ENCODE measurements at regions not wholly inside any gene's neighbourhood (a gene's known extent, or its start where the extent isn't known, plus 50 kb on each side); places are given as distances from the start of the nearest gene placed in this dataset.

GRCh38 chr2:7881063-7881462, 800.8 kb upstream of the ID2 start:
- H3K4me1 ChIP-seq: peaks cover 0 to 21% (median 6%) of the 10 kb centered on the region in 10 experiments; a peak in 12 of 20 replicates
- no peak overlapping the region for H3K9ac ChIP-seq
- H3K4me3 ChIP-seq: no peak overlapping the region
- no peaks in the 10 kb centered on the region for H4K20me1 ChIP-seq
- peaks cover 0 to 9% (median 6%) of the 10 kb centered on the region in 11 experiments; a peak in 4 of 22 replicates for H3K9me3 ChIP-seq (replicated peaks in 1 of 11)
- no peaks in the 10 kb centered on the region for H3K36me3 ChIP-seq
- H3K4me2 ChIP-seq: no peak overlapping the region; a peak in 1 of 22 replicates
- H3K27me3 ChIP-seq: no peaks in the 10 kb centered on the region
- no peak for TF ChIP-seq Cebpa-rat (IDR thresholded peaks at IDR 0.05)
- H3K27ac ChIP-seq: no peak overlapping the region

- H3K27ac ChIP-seq: no peak overlapping the region
- peaks cover 0 to 9% (median 6%) of the 10 kb centered on the region in 11 experiments; a peak in 4 of 22 replicates for H3K9me3 ChIP-seq (replicated peaks in 1 of 11)
- H3K27me3 ChIP-seq: no peaks in the 10 kb centered on the region
- no peak overlapping the region for H3K9ac ChIP-seq
- no peak overlapping the region for H3K4me3 ChIP-seq
- no peaks in the 10 kb centered on the region for H4K20me1 ChIP-seq
- no peaks in the 10 kb centered on the region for H3K36me3 ChIP-seq
- peaks cover 0 to 21% (median 6%) of the 10 kb centered on the region in 10 experiments; a peak in 12 of 20 replicates for H3K4me1 ChIP-seq
- no peak overlapping the region; a peak in 1 of 22 replicates for H3K4me2 ChIP-seq
- TF ChIP-seq Cebpa-rat (IDR thresholded peaks at IDR 0.05): no peak
Measured at GRCh38 chr2:7881466-7881865, 800.4 kb upstream of the ID2 start.

- H3K36me3 ChIP-seq: no peaks in the 10 kb centered on the region
- no peak overlapping the region for H3K4me2 ChIP-seq
- H4K20me1 ChIP-seq: no peaks in the 10 kb centered on the region
- H3K27ac ChIP-seq: no peak overlapping the region
- H3K27me3 ChIP-seq: no peaks in the 10 kb centered on the region
- peaks cover 0 to 9% (median 6%) of the 10 kb centered on the region in 11 experiments; a peak in 4 of 22 replicates for H3K9me3 ChIP-seq (replicated peaks in 1 of 11)
- no peak overlapping the region for H3K9ac ChIP-seq
- no peak overlapping the region for H3K4me3 ChIP-seq
- no peak for TF ChIP-seq Cebpa-rat (IDR thresholded peaks at IDR 0.05)
- peaks cover 0 to 21% (median 6%) of the 10 kb centered on the region in 10 experiments; a peak in 12 of 20 replicates for H3K4me1 ChIP-seq
Measured at GRCh38 chr2:7882296-7882695, 799.6 kb upstream of the ID2 start.

- Histone ChIP-seq H3K4me1 (peaks cover 0 to 22% (median 9%) of the 10 kb centered on the region in 10 experiments; a peak in 12 of 20 replicates), H3K4me3 (no peak overlapping the region), H3K27ac (peak overlapping the region in 4 of 11 experiments; percentile 38 to 49 (median 44); a peak in 8 of 22 replicates), H3K4me2 (peak overlapping the region in 5 of 11 experiments; percentile 2 to 38 (median 18); a peak in 7 of 22 replicates), H4K20me1 (no peaks in the 10 kb centered on the region), H3K9ac (no peak overlapping the region), H3K9me3 (replicated peaks in 1 of 11) (peaks cover 0 to 9% (median 6%) of the 10 kb centered on the region in 11 experiments; a peak in 4 of 22 replicates), H3K27me3 (no peaks in the 10 kb centered on the region), H3K36me3 (no peaks in the 10 kb centered on the region)
- no peak for TF ChIP-seq Cebpa-rat (IDR thresholded peaks at IDR 0.05)
Measured at GRCh38 chr2:7884338-7884737, 797.5 kb upstream of the ID2 start.

- TF ChIP-seq Cebpa-rat (IDR thresholded peaks at IDR 0.05): no peak
- H3K9me3 ChIP-seq (replicated peaks in 1 of 11): peaks cover 0 to 9% (median 6%) of the 10 kb centered on the region in 11 experiments; a peak in 6 of 22 replicates
- no peak overlapping the region for H3K4me3 ChIP-seq
- peaks cover 0 to 21% (median 9%) of the 10 kb centered on the region in 10 experiments; a peak in 11 of 20 replicates for H3K4me1 ChIP-seq
- H3K27me3 ChIP-seq: no peaks in the 10 kb centered on the region
- no peaks in the 10 kb centered on the region for H4K20me1 ChIP-seq
- H3K4me2 ChIP-seq: no peak overlapping the region
- no peaks in the 10 kb centered on the region for H3K36me3 ChIP-seq
- H3K27ac ChIP-seq: no peak overlapping the region
- H3K9ac ChIP-seq: no peak overlapping the region
Measured at GRCh38 chr2:7886666-7887065, 795.2 kb upstream of the ID2 start.

GRCh38 chr2:7887441-7887840, 794.4 kb upstream of the ID2 start:
- peaks cover 0 to 13% (median 7%) of the 10 kb centered on the region in 11 experiments; a peak in 7 of 22 replicates for H3K9me3 ChIP-seq (replicated peaks in 1 of 11)
- H4K20me1 ChIP-seq: no peaks in the 10 kb centered on the region
- no peak overlapping the region; a peak in 1 of 22 replicates for H3K27ac ChIP-seq
- H3K4me2 ChIP-seq: no peak overlapping the region
- no peak overlapping the region for H3K9ac ChIP-seq
- H3K36me3 ChIP-seq: no peaks in the 10 kb centered on the region
- no peak overlapping the region for H3K4me3 ChIP-seq
- peaks cover 0 to 21% (median 9%) of the 10 kb centered on the region in 10 experiments; a peak in 10 of 20 replicates for H3K4me1 ChIP-seq
- no peak for TF ChIP-seq Cebpa-rat (IDR thresholded peaks at IDR 0.05)
- no peaks in the 10 kb centered on the region for H3K27me3 ChIP-seq

- Histone ChIP-seq H3K27ac (no peak overlapping the region), H3K4me3 (no peak overlapping the region), H4K20me1 (no peaks in the 10 kb centered on the region), H3K9ac (no peak overlapping the region), H3K36me3 (no peaks in the 10 kb centered on the region), H3K4me1 (peaks cover 0 to 21% (median 8%) of the 10 kb centered on the region in 10 experiments; a peak in 10 of 20 replicates), H3K9me3 (replicated peaks in 1 of 11) (peaks cover 1 to 16% (median 8%) of the 10 kb centered on the region in 11 experiments; a peak in 19 of 22 replicates), H3K4me2 (peak overlapping the region in 4 of 11 experiments; percentile 1 to 21 (median 14); a peak in 5 of 22 replicates), H3K27me3 (no peaks in the 10 kb centered on the region)
- TF ChIP-seq Cebpa-rat (IDR thresholded peaks at IDR 0.05): no peak
Measured at GRCh38 chr2:7888876-7889275, 793.0 kb upstream of the ID2 start.

- Histone ChIP-seq H3K27me3 (no peaks in the 10 kb centered on the region), H4K20me1 (no peaks in the 10 kb centered on the region), H3K9ac (no peak overlapping the region), H3K4me1 (peaks cover 0 to 11% (median 5%) of the 10 kb centered on the region in 10 experiments; a peak in 8 of 20 replicates), H3K27ac (no peak overlapping the region), H3K36me3 (no peaks in the 10 kb centered on the region), H3K9me3 (replicated peaks in 1 of 11) (peaks cover 7 to 28% (median 18%) of the 10 kb centered on the region in 11 experiments; a peak in 20 of 22 replicates), H3K4me2 (no peak overlapping the region), H3K4me3 (no peak overlapping the region)
- no peak for TF ChIP-seq Cebpa-rat (IDR thresholded peaks at IDR 0.05)
Measured at GRCh38 chr2:7891312-7891711, 790.5 kb upstream of the ID2 start.

GRCh38 chr2:7895289-7895688, 786.6 kb upstream of the ID2 start:
- H3K27ac ChIP-seq: peak overlapping the region in 5 of 11 experiments; percentile 4 to 41 (median 7); a peak in 6 of 22 replicates
- TF ChIP-seq Cebpa-rat (IDR thresholded peaks at IDR 0.05): no peak
- H4K20me1 ChIP-seq: no peaks in the 10 kb centered on the region
- no peak overlapping the region for H3K9ac ChIP-seq
- peaks cover 7 to 28% (median 18%) of the 10 kb centered on the region in 11 experiments; a peak in 20 of 22 replicates for H3K9me3 ChIP-seq (replicated peaks in 1 of 11)
- H3K27me3 ChIP-seq: no peaks in the 10 kb centered on the region
- no peak overlapping the region for H3K4me3 ChIP-seq
- H3K4me1 ChIP-seq: peaks cover 32 to 44% (median 38%) of the 10 kb centered on the region in 10 experiments
- H3K4me2 ChIP-seq: peak overlapping the region in 3 of 11 experiments; percentile 6 to 21 (median 13); a peak in 6 of 22 replicates
- H3K36me3 ChIP-seq: no peaks in the 10 kb centered on the region

All from BLaER1 treated with 17β-estradiol and CSF1 and Interleukin-3, amounts not matched to agents 10 nM and 100 nM (cell line).